SK-N-SH treated with all-trans-retinoic acid at 6 μM for 48 hours (cell line): ENCODE measurements at regions not wholly inside any gene's neighbourhood (a gene's known extent, or its start where the extent isn't known, plus 50 kb on each side); places are given as distances from the start of the nearest gene placed in this dataset.

Experiments used
- ATAC-seq: fragments of 200-7000 bp; cut with Tn5 transposase; 3 replicates; pipeline ENCODE4 v1.9.1; 2020; ENCODE audit warnings: mild to moderate bottlenecking, moderate library complexity
- ARNTL ChIP-seq: fragments of 450-650 bp; formaldehyde crosslinking; IDR thresholded peaks from 2 replicates; pipeline ENCODE4 v1.5.0; 2020; ENCODE audit warnings: low read depth, mild to moderate bottlenecking, moderate library complexity, borderline replicate concordance
- BACH2 ChIP-seq: fragments of 250-450 bp; sonication (Bioruptor Pico); IDR thresholded peaks from 2 replicates; pipeline ENCODE4 v1.9.0; 2021; ENCODE audit warnings: mild to moderate bottlenecking, borderline replicate concordance
- CREB5 ChIP-seq: fragments of 250-450 bp; sonication (Bioruptor Pico); IDR thresholded peaks from 2 replicates; pipeline ENCODE4 v1.5.1; 2020; ENCODE audit warnings: low read depth, mild to moderate bottlenecking, moderate library complexity
- CSDC2 ChIP-seq: fragments of 250-450 bp; sonication (Bioruptor Pico); IDR thresholded peaks from 2 replicates; pipeline ENCODE4 v1.5.0; 2020; ENCODE audit warnings: mild to moderate bottlenecking, moderate library complexity
- CSRNP3 ChIP-seq: fragments of 250-450 bp; sonication (Bioruptor Pico); IDR thresholded peaks from 2 replicates; pipeline ENCODE4 v1.5.1; 2021; ENCODE audit warnings: mild to moderate bottlenecking, moderate library complexity
- ESRRG ChIP-seq: fragments of 250-450 bp; sonication (Bioruptor Pico); IDR thresholded peaks from 2 replicates; pipeline ENCODE4 v1.6.1; 2021; ENCODE audit warnings: mild to moderate bottlenecking
- GLIS3 ChIP-seq: fragments of 250-450 bp; sonication (Bioruptor Pico); IDR thresholded peaks from 2 replicates; pipeline ENCODE4 v1.5.0; 2020; ENCODE audit warnings: mild to moderate bottlenecking, moderate library complexity
- ISL1 ChIP-seq: fragments of 250-450 bp; sonication (Bioruptor Pico); IDR thresholded peaks from 2 replicates; pipeline ENCODE4 v2.1.2; 2022; ENCODE audit warnings: mild to moderate bottlenecking, moderate library complexity
- OSR1 ChIP-seq: fragments of 250-450 bp; sonication (Bioruptor Pico); IDR thresholded peaks from 2 replicates; pipeline ENCODE4 v1.8.0; 2022; ENCODE audit warnings: moderate library complexity, mild to moderate bottlenecking, inconsistent platforms
- POU6F1 ChIP-seq: fragments of 250-450 bp; sonication (Bioruptor Pico); IDR thresholded peaks from 2 replicates; pipeline ENCODE4 v1.8.0; 2021; ENCODE audit warnings: low read depth, mild to moderate bottlenecking, moderate library complexity, borderline replicate concordance
- PPARA ChIP-seq: fragments of 250-450 bp; sonication (Bioruptor Pico); IDR thresholded peaks from 2 replicates; pipeline ENCODE4 v1.5.0; 2020; ENCODE audit warnings: mild to moderate bottlenecking, borderline replicate concordance
- RARB ChIP-seq: fragments of 250-450 bp; sonication (Bioruptor Pico); IDR thresholded peaks from 2 replicates; pipeline ENCODE4 v1.8.0; 2021; ENCODE audit warnings: mild to moderate bottlenecking, moderate library complexity
- SNAI2 ChIP-seq: fragments of 250-450 bp; sonication (Bioruptor Pico); IDR thresholded peaks from 2 replicates; pipeline ENCODE4 v1.5.0; 2020; ENCODE audit warnings: mild to moderate bottlenecking, moderate library complexity
- TCF4 ChIP-seq: fragments of 250-450 bp; sonication (Bioruptor Pico); IDR thresholded peaks from 2 replicates; pipeline ENCODE4 v1.8.0; 2021; ENCODE audit warnings: mild to moderate bottlenecking, moderate library complexity, borderline replicate concordance
- TOX ChIP-seq: fragments of 250-450 bp; sonication (Bioruptor Pico); IDR thresholded peaks from 2 replicates; pipeline ENCODE4 v1.8.0; 2021; ENCODE audit warnings: mild to moderate bottlenecking, moderate library complexity, borderline replicate concordance
- TSHZ2 ChIP-seq: fragments of 250-450 bp; sonication (Bioruptor Pico); IDR thresholded peaks from 2 replicates; pipeline ENCODE4 v1.5.0; 2020; ENCODE audit warnings: mild to moderate bottlenecking, moderate library complexity
- ZC3H10 ChIP-seq: fragments of 250-450 bp; sonication (Bioruptor Pico); IDR thresholded peaks from 2 replicates; pipeline ENCODE4 v1.5.1; 2021; ENCODE audit warnings: mild to moderate bottlenecking, moderate library complexity
- ZFP3 ChIP-seq: fragments of 250-450 bp; sonication (Bioruptor Pico); IDR thresholded peaks from 2 replicates; pipeline ENCODE4 v1.5.0; 2020; ENCODE audit warnings: mild to moderate bottlenecking, moderate library complexity
- ZFP30 ChIP-seq: fragments of 450-650 bp; formaldehyde crosslinking; IDR thresholded peaks from 2 replicates; pipeline ENCODE4 v1.5.0; 2022; ENCODE audit warnings: mild to moderate bottlenecking, moderate library complexity
- ZNF565 ChIP-seq: fragments of 450-650 bp; formaldehyde crosslinking; conservative IDR thresholded peaks from 2 replicates; pipeline ENCODE4 v1.5.0; 2020; ENCODE audit warnings: low read depth, mild to moderate bottlenecking, moderate library complexity
- ZNF70 ChIP-seq: fragments of 450-650 bp; formaldehyde crosslinking; IDR thresholded peaks from 2 replicates; pipeline ENCODE4 v1.5.0; 2020; ENCODE audit warnings: mild to moderate bottlenecking, moderate library complexity
- ZNF8 ChIP-seq: fragments of 450-650 bp; formaldehyde crosslinking; IDR thresholded peaks from 2 replicates; pipeline ENCODE4 v1.5.0; 2020; ENCODE audit warnings: mild to moderate bottlenecking, moderate library complexity

GRCh38 chr4:182169572-182169971 lies 73.6 kb upstream of the TENM3 start (continued):
- TF ChIP-seq ZFP30 (CRISPR knock-in tag) (no peak), BACH2 (CRISPR knock-in tag) (no peak), OSR1 (CRISPR knock-in tag) (no peak), ZNF565 (CRISPR knock-in tag) (no peak), CREB5 (no peak)

- no peak for ATAC-seq
- no peak for TF ChIP-seq ESRRG (CRISPR knock-in tag)
- no peak for TF ChIP-seq GLIS3
- no peak for TF ChIP-seq POU6F1 (CRISPR knock-in tag)
- no peak for TF ChIP-seq TOX (CRISPR knock-in tag)
- no peak for TF ChIP-seq CREB5
- TF ChIP-seq SNAI2 (CRISPR knock-in tag): no peak
- TF ChIP-seq ISL1 (CRISPR knock-in tag): no peak
- TF ChIP-seq ARNTL (CRISPR knock-in tag): no peak
- no peak for TF ChIP-seq CSDC2 (CRISPR knock-in tag)
- TF ChIP-seq TCF4 (CRISPR knock-in tag): no peak
- no peak for TF ChIP-seq ZFP30 (CRISPR knock-in tag)
- no peak for TF ChIP-seq TSHZ2 (CRISPR knock-in tag)
- TF ChIP-seq CSRNP3 (CRISPR knock-in tag): no peak
- TF ChIP-seq ZFP3 (CRISPR knock-in tag): no peak
- no peak for TF ChIP-seq ZNF70 (CRISPR knock-in tag)
- no peak for TF ChIP-seq ZNF8 (CRISPR knock-in tag)
- TF ChIP-seq RARB (CRISPR knock-in tag): no peak
Observed at GRCh38 chr4:182169987-182170386, 73.2 kb upstream of the TENM3 start.

GRCh38 chr4:182170417-182170935 lies 72.7 kb upstream of the TENM3 start:
- ATAC-seq: no peak
- no peak for TF ChIP-seq ESRRG (CRISPR knock-in tag)
- no peak for TF ChIP-seq RARB (CRISPR knock-in tag)
- no peak for TF ChIP-seq ZNF565 (CRISPR knock-in tag)
- no peak for TF ChIP-seq ZFP3 (CRISPR knock-in tag)
- TF ChIP-seq CREB5: peak; percentile 60; the same call in 1 of the 2 replicates
- TF ChIP-seq OSR1 (CRISPR knock-in tag): no peak
- no peak for TF ChIP-seq PPARA (CRISPR knock-in tag)
- no peak for TF ChIP-seq ARNTL (CRISPR knock-in tag)
- no peak for TF ChIP-seq GLIS3
- no peak for TF ChIP-seq BACH2 (CRISPR knock-in tag)
- 0 out of 2 replicates have a peak, but pooled peaks have one; percentile 50 for TF ChIP-seq ZC3H10 (CRISPR knock-in tag)
- TF ChIP-seq CSRNP3 (CRISPR knock-in tag): 0 out of 2 replicates have a peak, but pooled peaks have one; percentile 15
- TF ChIP-seq TOX (CRISPR knock-in tag): no peak
- peak; percentile 41; the same call in 1 of the 2 replicates for TF ChIP-seq TCF4 (CRISPR knock-in tag)
- TF ChIP-seq ISL1 (CRISPR knock-in tag): peak; percentile 82
- TF ChIP-seq, all 23 proteins: peak for 5
